ENCODE measurements at regions not wholly inside any gene's neighbourhood (a gene's known extent, or its start where the extent isn't known, plus 50 kb on each side); places are given as distances from the start of the nearest gene placed in this dataset.

DNA sequence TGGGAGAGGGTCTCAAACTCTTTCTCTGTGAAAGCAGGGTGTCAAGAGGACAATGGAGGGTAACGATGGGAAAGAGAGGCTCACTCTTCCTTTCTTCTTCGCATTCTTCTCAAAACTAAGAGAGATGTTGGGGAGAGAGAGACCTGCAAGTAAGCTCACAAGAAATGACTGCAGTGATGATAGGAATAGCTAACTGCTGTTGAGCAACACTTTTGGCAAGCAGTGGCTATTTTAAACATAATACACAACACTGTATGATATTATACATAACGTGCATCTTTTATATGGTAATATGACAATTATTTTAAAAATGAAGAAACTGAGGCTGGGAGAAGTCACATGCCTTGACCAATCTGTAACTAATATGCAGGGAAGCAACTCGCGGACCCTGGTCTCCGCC, 247.5 kb downstream of the CMPK2 start:
- TF ChIP-seq, protein P1, sequence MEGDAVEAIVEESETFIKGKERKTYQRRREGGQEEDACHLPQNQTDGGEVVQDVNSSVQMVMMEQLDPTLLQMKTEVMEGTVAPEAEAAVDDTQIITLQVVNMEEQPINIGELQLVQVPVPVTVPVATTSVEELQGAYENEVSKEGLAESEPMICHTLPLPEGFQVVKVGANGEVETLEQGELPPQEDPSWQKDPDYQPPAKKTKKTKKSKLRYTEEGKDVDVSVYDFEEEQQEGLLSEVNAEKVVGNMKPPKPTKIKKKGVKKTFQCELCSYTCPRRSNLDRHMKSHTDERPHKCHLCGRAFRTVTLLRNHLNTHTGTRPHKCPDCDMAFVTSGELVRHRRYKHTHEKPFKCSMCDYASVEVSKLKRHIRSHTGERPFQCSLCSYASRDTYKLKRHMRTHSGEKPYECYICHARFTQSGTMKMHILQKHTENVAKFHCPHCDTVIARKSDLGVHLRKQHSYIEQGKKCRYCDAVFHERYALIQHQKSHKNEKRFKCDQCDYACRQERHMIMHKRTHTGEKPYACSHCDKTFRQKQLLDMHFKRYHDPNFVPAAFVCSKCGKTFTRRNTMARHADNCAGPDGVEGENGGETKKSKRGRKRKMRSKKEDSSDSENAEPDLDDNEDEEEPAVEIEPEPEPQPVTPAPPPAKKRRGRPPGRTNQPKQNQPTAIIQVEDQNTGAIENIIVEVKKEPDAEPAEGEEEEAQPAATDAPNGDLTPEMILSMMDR (IDR thresholded peaks at IDR 0.05), result no peak

DNA sequence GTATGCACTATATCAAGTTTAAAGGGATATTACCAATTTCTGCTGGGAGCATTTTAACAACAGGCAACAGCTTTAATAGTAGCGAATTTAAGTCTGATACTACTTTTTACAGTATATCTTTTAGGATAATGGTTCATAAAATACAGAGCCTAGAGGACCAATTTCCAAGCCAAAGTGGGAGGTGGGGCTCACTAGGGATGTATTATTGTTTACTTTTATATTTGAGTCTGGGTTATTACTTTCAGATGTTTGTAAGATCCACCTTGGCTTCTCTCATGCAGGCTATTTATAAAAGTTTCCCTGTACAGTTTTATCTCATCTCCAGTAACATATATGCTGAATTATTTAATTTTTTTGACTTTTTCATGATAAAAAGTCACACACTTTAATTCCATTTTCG, 242.0 kb downstream of the CMPK2 start:
- TF ChIP-seq, protein P1 (IDR thresholded peaks at IDR 0.05), result no peak

DNA sequence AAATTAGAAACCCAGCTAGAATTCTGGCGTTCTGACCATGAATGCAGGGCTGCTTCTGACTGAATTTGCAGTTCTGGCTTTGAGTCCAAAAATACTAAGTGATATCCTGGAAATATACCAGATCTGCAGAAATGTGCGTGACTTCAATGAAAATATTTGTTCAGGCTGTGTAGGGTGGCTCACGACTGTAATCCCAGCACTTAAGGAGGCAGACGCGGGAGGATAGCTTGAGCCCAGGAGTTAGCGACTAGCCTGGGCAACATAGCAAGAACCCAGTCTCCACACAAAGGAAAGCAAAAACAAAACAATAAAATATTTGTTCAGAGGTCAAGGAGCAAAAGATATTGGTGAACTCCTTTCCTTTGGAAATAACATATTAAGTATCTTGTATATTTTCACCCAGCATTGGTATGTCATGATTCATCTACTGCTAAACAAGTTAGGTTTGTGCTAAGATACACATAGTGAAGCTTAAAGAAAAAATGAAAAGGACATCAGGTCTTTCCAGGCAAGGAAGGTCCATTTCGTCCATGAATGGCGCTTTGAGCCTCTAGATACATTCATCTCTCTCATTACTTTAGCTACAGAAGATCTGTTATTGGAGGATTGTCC, 239.2 kb downstream of the CMPK2 start:
- TF ChIP-seq, protein P1 (IDR thresholded peaks at IDR 0.05), result no peak

DNA sequence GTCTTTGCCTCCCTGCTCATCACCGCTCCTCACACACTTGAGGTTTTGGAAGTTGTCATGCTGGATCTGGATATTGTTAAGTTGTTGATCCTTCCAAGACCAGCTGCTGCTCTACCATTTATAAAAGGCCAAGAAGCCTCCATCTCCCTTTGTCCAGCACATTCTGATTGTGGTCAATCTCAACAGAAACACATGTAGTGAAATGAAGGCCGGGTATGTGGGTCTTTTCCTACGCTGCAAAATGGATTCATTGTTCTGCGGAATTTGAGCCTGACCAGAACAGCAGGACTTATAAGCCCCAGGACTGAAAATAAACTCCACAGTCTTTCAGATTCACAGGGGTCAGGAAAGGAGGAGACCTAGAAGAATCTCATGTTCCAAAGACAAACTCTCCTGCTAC, 238.4 kb downstream of the CMPK2 start:
- TF ChIP-seq, protein P1 (IDR thresholded peaks at IDR 0.05), result no peak

DNA sequence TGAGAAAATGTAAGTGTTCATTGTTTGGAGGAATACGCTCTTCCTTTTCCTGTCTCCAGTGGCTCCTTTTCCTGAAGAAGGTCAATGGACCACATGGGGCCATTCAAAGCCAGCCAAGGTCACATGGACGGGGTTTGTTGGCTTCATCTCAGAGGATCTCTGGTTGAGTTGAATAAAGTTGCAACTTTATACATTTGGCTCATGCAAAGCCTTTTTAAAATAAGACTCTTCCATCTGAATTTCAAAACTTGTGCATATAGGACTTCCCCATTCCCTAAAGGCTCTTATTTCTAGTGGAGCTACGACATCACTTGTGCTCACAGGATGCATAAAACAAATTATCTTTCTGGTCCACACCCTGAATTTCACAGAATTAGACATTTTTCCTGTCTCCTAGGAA, 235.5 kb downstream of the CMPK2 start:
- TF ChIP-seq, protein P1 (IDR thresholded peaks at IDR 0.05), result no peak

DNA sequence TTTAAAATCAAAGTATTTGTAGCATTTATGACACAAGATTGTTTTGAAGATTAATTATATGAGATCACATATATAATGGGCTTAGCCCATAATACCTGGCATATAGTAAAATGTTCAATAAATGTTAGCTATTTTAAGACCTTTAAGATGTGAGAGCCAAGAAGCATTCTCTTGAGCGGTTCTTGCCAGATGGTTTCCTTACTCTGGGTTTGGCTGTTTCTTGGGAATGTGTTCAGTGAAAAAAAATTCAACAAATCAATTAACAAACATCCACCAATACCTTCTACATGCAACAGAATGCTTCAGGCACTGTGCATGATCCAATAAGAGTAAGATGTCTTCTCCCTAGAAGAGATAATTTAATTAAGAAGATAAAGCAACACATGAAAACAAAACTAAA, 230.4 kb downstream of the CMPK2 start:
- TF ChIP-seq, protein P1 (IDR thresholded peaks at IDR 0.05), result no peak

DNA sequence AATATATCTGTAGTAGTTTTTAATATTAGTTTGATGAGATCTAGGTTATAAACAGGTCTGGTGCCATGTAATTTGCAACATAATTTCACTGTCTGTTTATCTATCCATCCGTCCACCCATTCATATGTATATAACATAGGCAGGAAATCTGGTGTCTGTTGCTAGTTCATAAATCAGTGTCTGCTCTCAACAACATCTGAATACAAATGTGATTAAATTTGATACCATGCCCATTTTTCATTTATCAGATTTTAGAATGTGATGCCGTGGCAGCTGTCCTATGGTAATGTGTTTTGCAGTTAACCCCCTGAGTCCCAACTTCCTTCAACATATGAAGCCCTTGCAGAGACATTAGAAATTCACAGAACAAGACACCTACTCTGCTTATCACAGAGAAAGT, 228.4 kb downstream of the CMPK2 start:
- TF ChIP-seq, protein P1 (IDR thresholded peaks at IDR 0.05), result no peak

All from LNCAP (cell line).